GM12878 (cell line): ENCODE measurements at regions not wholly inside any gene's neighbourhood (a gene's known extent, or its start where the extent isn't known, plus 50 kb on each side); places are given as distances from the start of the nearest gene placed in this dataset.

Source experiments
- ATAC-seq: fragments of 200-7000 bp; cut with Tn5 transposase; 3 replicates; pipeline ENCODE4 v1.9.1; 2020; ENCODE audit warnings: mild to moderate bottlenecking, moderate library complexity
- BruUV-seq: library from RNA; stranded (reverse); fragments of 400-500 nt; replicated peaks from 2 replicates; lab custom pipeline; 2021; lab: Mats Ljungman, UMichigan
- CTCF ChIA-PET: fragments of 300-600 bp; sonication (Branson Sonifier 250); formaldehyde crosslinking; extraction: SDS; loops from one replicate; lab custom pipeline; 2021; ENCODE audit warnings: inconsistent platforms; lab: Yijun Ruan, JAX
- POLR2A ChIA-PET: fragments of 350-600 bp; formaldehyde crosslinking; extraction: SDS; loops from one replicate; lab custom pipeline; 2021; ENCODE audit warnings: inconsistent platforms; lab: Charles Lee
- RAD21 ChIA-PET: fragments of 300-600 bp; sonication (Branson Sonifier 250); formaldehyde crosslinking; loops from one replicate; lab custom pipeline; 2023; ENCODE audit warnings: antibody characterized with exemption; ENCODE audit not compliant: unreplicated experiment; lab: Charles Lee
- SMC1A ChIA-PET: fragments of 300-600 bp; sonication (Branson Sonifier 250); formaldehyde crosslinking; loops from one replicate; lab custom pipeline; 2023; ENCODE audit not compliant: unreplicated experiment, uncharacterized antibody; lab: Charles Lee
- DNase-seq: peaks from one replicate; pipeline ENCODE4 v3.0.0-alpha.2; 2011; ENCODE audit warnings: low read depth, low spot score
- FAIRE-seq: peaks from 3 replicates; lab custom pipeline; 2011; peaks lifted over from hg19 to GRCh38; lab: Jason Lieb, UNC
- H2AFZ ChIP-seq: 2 replicates; pipeline ENCODE4 v1.6.0; 2011; ENCODE audit warnings: low read depth, low read length, control low read depth; ENCODE audit not compliant: control insufficient read depth
- H3K27ac ChIP-seq: 2 replicates; pipeline ENCODE4 v1.5.1; 2011; ENCODE audit warnings: control low read depth; ENCODE audit not compliant: control insufficient read depth, insufficient read depth
- H3K27me3 ChIP-seq, 2 experiments: replicated peaks in 1 of 2; 2 replicates each; pipeline versions ENCODE4 v1.6.0 to v1.6.1; 2011; ENCODE audit warnings: low read length in 1 of 2; ENCODE audit not compliant: control insufficient read depth in 2 of 2, insufficient read depth in 2 of 2
- H3K36me3 ChIP-seq, 2 experiments: 2 replicates each; pipeline ENCODE4 v1.5.1; 2011; ENCODE audit warnings: low read length in 1 of 2; ENCODE audit not compliant: control insufficient read depth in 2 of 2, insufficient read depth in 2 of 2
- H3K4me1 ChIP-seq: 2 replicates; pipeline ENCODE4 v1.6.1; 2011; ENCODE audit warnings: mild to moderate bottlenecking, low read length, moderate library complexity, mixed read lengths; ENCODE audit not compliant: control insufficient read depth, insufficient read depth
- H3K4me2 ChIP-seq: 2 replicates; pipeline ENCODE4 v1.6.0; 2011; ENCODE audit warnings: control low read depth; ENCODE audit not compliant: control insufficient read depth, insufficient read depth
- H3K4me3 ChIP-seq: fragments of 200-600 bp; sonication (generic); 2 replicates; pipeline ENCODE4 v1.5.1; 2016
- H3K79me2 ChIP-seq: 2 replicates; pipeline ENCODE4 v1.6.0; 2011; ENCODE audit warnings: low read length; ENCODE audit not compliant: control insufficient read depth, insufficient read depth
- H3K9ac ChIP-seq: 2 replicates; pipeline ENCODE4 v1.8.0; 2011; ENCODE audit warnings: low read length, control low read depth, mixed read lengths; ENCODE audit not compliant: control insufficient read depth, insufficient read depth
- H3K9me3 ChIP-seq: replicated peaks from 3 replicates; pipeline ENCODE4 v1.5.1; 2011; ENCODE audit warnings: mild to moderate bottlenecking, low read length; ENCODE audit not compliant: control insufficient read depth, insufficient read depth
- H4K20me1 ChIP-seq: 2 replicates; pipeline ENCODE4 v1.6.0; 2011; ENCODE audit not compliant: control insufficient read depth, insufficient read depth
- CREM ChIP-seq: IDR thresholded peaks from 2 replicates; pipeline ENCODE4 v1.6.1; 2014; ENCODE audit warnings: antibody characterized with exemption, low read depth
- SIX5 ChIP-seq: IDR thresholded peaks from 2 replicates; pipeline ENCODE4 v1.6.1; 2011; ENCODE audit warnings: mild to moderate bottlenecking, low read depth, low read length, moderate library complexity; ENCODE audit not compliant: severe bottlenecking
- WGBS: methylation state at CpG from one replicate; pipeline ENCODE4 v1.1.6; 2016; ENCODE audit warnings: low lambda C conversion rate; ENCODE audit not compliant: insufficient replicate concordance, insufficient coverage; ENCODE audit errors: missing lambda C conversion rate; 5-methylcytosine and 5-hydroxymethylcytosine counted together
- in situ Hi-C: fragments of 300-500 bp; cut with MboI; formaldehyde crosslinking; loops from 9 replicates; pipeline ENCODE4 v1.14.3; 2018; ENCODE audit warnings: mixed read lengths
- intact Hi-C: fragments of 100-400 bp; cut with micrococcal nuclease; formaldehyde crosslinking; loops from one replicate; pipeline ENCODE4 v1.14.2; 2022; ENCODE audit not compliant: unreplicated experiment
- TF ChIP-seq, protein P1 (sequence below): fragments of 450-650 bp; IDR thresholded peaks from 2 replicates; pipeline ENCODE4 v1.6.1; 2017; ENCODE audit warnings: mild to moderate bottlenecking, moderate library complexity

DNA sequence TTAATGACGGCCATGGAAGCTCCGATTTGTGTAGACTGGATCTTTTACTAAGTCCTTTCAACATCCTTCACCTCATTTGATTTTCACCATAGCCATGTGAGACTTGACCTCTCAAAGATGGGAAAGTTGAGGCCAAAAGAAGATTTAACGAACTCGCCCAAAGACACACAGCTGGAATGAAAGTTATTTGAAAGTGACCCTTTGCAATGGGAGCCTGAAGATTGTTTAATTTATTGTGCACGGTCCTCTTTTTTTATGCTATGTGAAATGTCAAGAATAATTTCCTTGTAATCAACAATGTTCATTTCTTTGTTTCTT lies 58.0 kb upstream of the COPS8 start:
- TF ChIP-seq, protein P1, sequence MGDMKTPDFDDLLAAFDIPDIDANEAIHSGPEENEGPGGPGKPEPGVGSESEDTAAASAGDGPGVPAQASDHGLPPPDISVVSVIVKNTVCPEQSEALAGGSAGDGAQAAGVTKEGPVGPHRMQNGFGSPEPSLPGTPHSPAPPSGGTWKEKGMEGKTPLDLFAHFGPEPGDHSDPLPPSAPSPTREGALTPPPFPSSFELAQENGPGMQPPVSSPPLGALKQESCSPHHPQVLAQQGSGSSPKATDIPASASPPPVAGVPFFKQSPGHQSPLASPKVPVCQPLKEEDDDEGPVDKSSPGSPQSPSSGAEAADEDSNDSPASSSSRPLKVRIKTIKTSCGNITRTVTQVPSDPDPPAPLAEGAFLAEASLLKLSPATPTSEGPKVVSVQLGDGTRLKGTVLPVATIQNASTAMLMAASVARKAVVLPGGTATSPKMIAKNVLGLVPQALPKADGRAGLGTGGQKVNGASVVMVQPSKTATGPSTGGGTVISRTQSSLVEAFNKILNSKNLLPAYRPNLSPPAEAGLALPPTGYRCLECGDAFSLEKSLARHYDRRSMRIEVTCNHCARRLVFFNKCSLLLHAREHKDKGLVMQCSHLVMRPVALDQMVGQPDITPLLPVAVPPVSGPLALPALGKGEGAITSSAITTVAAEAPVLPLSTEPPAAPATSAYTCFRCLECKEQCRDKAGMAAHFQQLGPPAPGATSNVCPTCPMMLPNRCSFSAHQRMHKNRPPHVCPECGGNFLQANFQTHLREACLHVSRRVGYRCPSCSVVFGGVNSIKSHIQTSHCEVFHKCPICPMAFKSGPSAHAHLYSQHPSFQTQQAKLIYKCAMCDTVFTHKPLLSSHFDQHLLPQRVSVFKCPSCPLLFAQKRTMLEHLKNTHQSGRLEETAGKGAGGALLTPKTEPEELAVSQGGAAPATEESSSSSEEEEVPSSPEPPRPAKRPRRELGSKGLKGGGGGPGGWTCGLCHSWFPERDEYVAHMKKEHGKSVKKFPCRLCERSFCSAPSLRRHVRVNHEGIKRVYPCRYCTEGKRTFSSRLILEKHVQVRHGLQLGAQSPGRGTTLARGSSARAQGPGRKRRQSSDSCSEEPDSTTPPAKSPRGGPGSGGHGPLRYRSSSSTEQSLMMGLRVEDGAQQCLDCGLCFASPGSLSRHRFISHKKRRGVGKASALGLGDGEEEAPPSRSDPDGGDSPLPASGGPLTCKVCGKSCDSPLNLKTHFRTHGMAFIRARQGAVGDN, result no peak
- TF ChIP-seq CREM (no peak), SIX5 (no peak)
- DNase-seq (no peak), FAIRE-seq (no peak), ATAC-seq (no peak)
- intact Hi-C loops (loop anchor here (1.0 kb wide), 1 partner anchor 674 kb away; no protein-coding TSS in a partner anchor), in situ Hi-C loops (no loop called here)
- Histone ChIP-seq H3K27me3 (no peaks in the 10 kb centered on the region), H3K4me1 (no peaks in the 10 kb centered on the region), H3K27ac (no peak overlapping the region), H3K79me2 (no peaks in the 10 kb centered on the region), H3K4me2 (no peak overlapping the region), H3K9me3 (no peaks in the 10 kb centered on the region; the same call in 2 of the 3 replicates), H2AFZ (no peak overlapping the region), H4K20me1 (no peaks in the 10 kb centered on the region), H3K9ac (no peak overlapping the region), H3K4me3 (no peak overlapping the region), H3K36me3 (no peaks in the 10 kb centered on the region)
- SMC1A ChIA-PET, result interaction anchor here (0.6 to 2.0 kb wide), 7 partner anchors 16 to 518 kb away, joined by 3 to 10 read pairs (median 3); no protein-coding TSS in a partner anchor
- BruUV-seq, result no TSS peak
- WGBS, result 44% methylated on average over 5 of the region's 5 CpGs
- RAD21 ChIA-PET, result interaction anchor here (0.8 to 1.7 kb wide), 5 partner anchors 32 to 674 kb away, joined by 3 to 11 read pairs (median 6); partner anchors contain the start of gene ACKR3
- CTCF ChIA-PET, result interaction anchor here (0.8 to 1.8 kb wide), 8 partner anchors 32 to 718 kb away, joined by 3 to 12 read pairs (median 4); no protein-coding TSS in a partner anchor
- POLR2A ChIA-PET, result no interaction called here
